ENCODE measurements at regions not wholly inside any gene's neighbourhood (a gene's known extent, or its start where the extent isn't known, plus 50 kb on each side); places are given as distances from the start of the nearest gene placed in this dataset.

GRCh38 chr1:60982539-60982938 is 99.8 kb upstream of the NFIA start (continued):
- TF ChIP-seq ZNF398 (tag by site-specific recombination; IDR thresholded peaks at IDR 0.05) (peak; percentile 12; the same call in 1 of the 2 replicates), PRDM6 (tag by site-specific recombination; IDR thresholded peaks at IDR 0.05) (peak; percentile 88), KLF17 (tag by site-specific recombination; IDR thresholded peaks at IDR 0.05) (no peak), ZNF664 (tag by site-specific recombination; IDR thresholded peaks at IDR 0.05) (peak; percentile 98), ZNF624 (tag by site-specific recombination; IDR thresholded peaks at IDR 0.05) (no peak)

- ChIA-PET POLR2A (interaction anchor here (0.6 kb wide), 1 partner anchor 472 kb away, joined by 4 read pairs; no protein-coding TSS in a partner anchor), CTCF (interaction anchor here (2.7 kb wide), 1 partner anchor 62 kb away, joined by 12 read pairs; no protein-coding TSS in a partner anchor)
- Histone ChIP-seq H3K4me3 (ENCODE audit: low read depth, low read length) (no peak overlapping the region), H3K27ac (ENCODE audit: extremely low read depth, low read depth, low read length) (no peak overlapping the region), H3K4me1 (ENCODE audit: control insufficient read depth, insufficient read depth, low read length) (peaks cover 4% of the 10 kb centered on the region; the same call in 1 of the 2 replicates), H3K9me3 (ENCODE audit: control insufficient read depth, insufficient read depth, low read depth, low read length) (no peaks in the 10 kb centered on the region), H3K36me3 (ENCODE audit: control insufficient read depth in 2 of 2, insufficient read depth in 1 of 2, low read length in 2 of 2) (no peaks in the 10 kb centered on the region)
- TF ChIP-seq ZNF280D (tag by site-specific recombination; IDR thresholded peaks at IDR 0.05) (no peak), ZFP69B (tag by site-specific recombination; IDR thresholded peaks at IDR 0.05) (no peak)
Observed at GRCh38 chr1:60981357-60981756, 101.0 kb upstream of the NFIA start.

- Histone ChIP-seq H3K27ac (ENCODE audit: extremely low read depth, low read depth, low read length) (no peak overlapping the region), H3K4me3 (ENCODE audit: low read depth, low read length) (no peak overlapping the region), H3K36me3 (ENCODE audit: control insufficient read depth in 2 of 2, insufficient read depth in 1 of 2, low read length in 2 of 2) (no peaks in the 10 kb centered on the region), H3K4me1 (ENCODE audit: control insufficient read depth, insufficient read depth, low read length) (peaks cover 4% of the 10 kb centered on the region; the same call in 1 of the 2 replicates), H3K9me3 (ENCODE audit: control insufficient read depth, insufficient read depth, low read depth, low read length) (no peaks in the 10 kb centered on the region)
- TF ChIP-seq CTCF (tag by site-specific recombination; IDR thresholded peaks at IDR 0.05) (peak; percentile 65), ZNF660 (tag by site-specific recombination; IDR thresholded peaks at IDR 0.05) (0 out of 2 replicates have a peak, but pooled peaks have one; percentile 15), TRIM28 (IDR thresholded peaks at IDR 0.05; ENCODE audit: borderline replicate concordance, low read length) (no peak), KLF10 (tag by site-specific recombination; IDR thresholded peaks at IDR 0.05) (no peak), ZSCAN30 (tag by site-specific recombination; IDR thresholded peaks at IDR 0.05) (peak; percentile 17; the same call in 1 of the 2 replicates), ZNF654 (tag by site-specific recombination; IDR thresholded peaks at IDR 0.05; ENCODE audit: low read depth) (peak; percentile 78)
- ChIA-PET CTCF (interaction anchor here (0.5 to 4.9 kb wide), 42 partner anchors 8 to 1100 kb away, joined by 3 to 44 read pairs (median 4); no protein-coding TSS in a partner anchor), POLR2A (interaction anchor here (0.6 to 0.7 kb wide), 3 partner anchors 100 to 506 kb away, joined by 3 to 4 read pairs (median 4); no protein-coding TSS in a partner anchor)
Observed at GRCh38 chr1:60978421-60979357, 103.7 kb upstream of the NFIA start.

All from HEK293 (cell line).